B cell (primary cell): ENCODE measurements at regions not wholly inside any gene's neighbourhood (a gene's known extent, or its start where the extent isn't known, plus 50 kb on each side); places are given as distances from the start of the nearest gene placed in this dataset.

Source experiments
- EZH2 ChIP-seq: IDR thresholded peaks from 2 replicates; pipeline ENCODE4 v1.6.1; 2012; ENCODE audit warnings: borderline replicate concordance, low read depth, mild to moderate bottlenecking, moderate library complexity, low read length; ENCODE audit not compliant: insufficient read depth, poor library complexity, severe bottlenecking
- TF ChIP-seq, protein P1 (sequence below): fragments of 200-600 bp; IDR thresholded peaks from one replicate; pipeline ENCODE4 v1.8.0; 2022; ENCODE audit warnings: antibody characterized with exemption, mild to moderate bottlenecking

DNA sequence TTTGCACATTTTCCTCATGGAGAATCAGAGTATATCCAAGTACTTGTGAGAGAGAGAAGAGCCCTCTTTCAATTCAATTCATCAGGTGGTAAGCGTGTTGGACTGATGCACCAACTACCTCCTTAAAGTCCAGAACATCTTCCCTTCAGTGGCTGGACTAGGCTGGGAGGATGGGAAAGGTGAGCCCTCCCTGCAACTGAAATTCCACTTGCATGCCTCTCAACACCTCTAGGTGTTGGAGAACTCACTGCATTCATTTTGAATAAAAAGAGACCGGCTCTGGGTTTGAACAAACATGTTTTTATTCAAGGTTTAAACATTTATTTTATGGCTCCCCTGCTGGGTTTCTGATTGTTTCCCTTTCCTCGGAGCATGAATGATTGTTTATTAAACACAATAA lies 573.5 kb downstream of the CCSER2 start:
- TF ChIP-seq, protein P1, sequence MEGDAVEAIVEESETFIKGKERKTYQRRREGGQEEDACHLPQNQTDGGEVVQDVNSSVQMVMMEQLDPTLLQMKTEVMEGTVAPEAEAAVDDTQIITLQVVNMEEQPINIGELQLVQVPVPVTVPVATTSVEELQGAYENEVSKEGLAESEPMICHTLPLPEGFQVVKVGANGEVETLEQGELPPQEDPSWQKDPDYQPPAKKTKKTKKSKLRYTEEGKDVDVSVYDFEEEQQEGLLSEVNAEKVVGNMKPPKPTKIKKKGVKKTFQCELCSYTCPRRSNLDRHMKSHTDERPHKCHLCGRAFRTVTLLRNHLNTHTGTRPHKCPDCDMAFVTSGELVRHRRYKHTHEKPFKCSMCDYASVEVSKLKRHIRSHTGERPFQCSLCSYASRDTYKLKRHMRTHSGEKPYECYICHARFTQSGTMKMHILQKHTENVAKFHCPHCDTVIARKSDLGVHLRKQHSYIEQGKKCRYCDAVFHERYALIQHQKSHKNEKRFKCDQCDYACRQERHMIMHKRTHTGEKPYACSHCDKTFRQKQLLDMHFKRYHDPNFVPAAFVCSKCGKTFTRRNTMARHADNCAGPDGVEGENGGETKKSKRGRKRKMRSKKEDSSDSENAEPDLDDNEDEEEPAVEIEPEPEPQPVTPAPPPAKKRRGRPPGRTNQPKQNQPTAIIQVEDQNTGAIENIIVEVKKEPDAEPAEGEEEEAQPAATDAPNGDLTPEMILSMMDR, result no peak
- TF ChIP-seq EZH2, result no peak
